PC-3 (cell line): ENCODE measurements at regions not wholly inside any gene's neighbourhood (a gene's known extent, or its start where the extent isn't known, plus 50 kb on each side); places are given as distances from the start of the nearest gene placed in this dataset.

Experiments used
- CTCF ChIP-seq: fragments of 300-600 bp; sonication (generic); conservative IDR thresholded peaks from 2 replicates; pipeline ENCODE4 v1.5.1; 2017; ENCODE audit warnings: antibody characterized with exemption, low read depth, mild to moderate bottlenecking, low read length
- EZH2phosphoT487 ChIP-seq: fragments of 300-600 bp; sonication (generic); IDR thresholded peaks from 2 replicates; pipeline ENCODE4 v1.6.1; 2018; ENCODE audit warnings: mild to moderate bottlenecking, antibody characterized with exemption, low read length, borderline replicate concordance

GRCh38 chr1:188700116-188700515, 1777.5 kb downstream of the BRINP3 start:
- TF ChIP-seq CTCF: no peak
- TF ChIP-seq EZH2phosphoT487: no peak
